ENCODE measurements at regions not wholly inside any gene's neighbourhood (a gene's known extent, or its start where the extent isn't known, plus 50 kb on each side); places are given as distances from the start of the nearest gene placed in this dataset.

DNA sequence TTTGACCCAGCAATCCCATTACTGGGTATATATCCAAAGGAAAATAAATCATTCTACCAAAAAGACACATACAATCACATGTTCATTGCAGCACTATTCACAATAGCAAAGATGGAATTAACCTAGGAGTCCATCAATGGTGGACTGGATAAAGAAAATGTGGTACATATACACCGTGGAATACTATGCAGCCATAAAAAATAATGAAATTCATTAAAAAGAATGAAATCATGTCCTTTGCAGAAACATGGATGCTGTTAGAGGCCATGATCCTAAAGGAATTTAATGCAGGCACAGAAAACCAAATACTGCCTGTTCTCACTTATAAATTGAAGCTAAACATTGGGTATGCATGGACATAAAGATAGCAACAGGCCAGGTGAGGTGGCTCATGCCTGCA lies 61.9 kb upstream of the BMP6 start:
- no peaks in the 10 kb centered on the region for H3K36me3 ChIP-seq (ENCODE audit: control insufficient read depth in 2 of 3, insufficient read depth in 3 of 3, low read length in 3 of 3)
- H3K4me3 ChIP-seq (ENCODE audit: low read length), result no peak overlapping the region
- DNase-seq (no peak), ATAC-seq (no peak)
- no peak overlapping the region for H3K4me3 Mint-ChIP-seq
- H3K36me3 Mint-ChIP-seq, result no peaks in the 10 kb centered on the region
- no peak overlapping the region for H3K27ac ChIP-seq (ENCODE audit: low read depth, low read length)
- H3K4me1 Mint-ChIP-seq, result no peaks in the 10 kb centered on the region
- no peak overlapping the region for H3K27ac Mint-ChIP-seq
- intact Hi-C loops (cut with micrococcal nuclease), result no loop called here
- H3K9me3 Mint-ChIP-seq, result no peaks in the 10 kb centered on the region
- no peaks in the 10 kb centered on the region for H3K4me1 ChIP-seq (ENCODE audit: control insufficient read depth in 2 of 2, insufficient read depth in 2 of 2, low read length in 2 of 2)
- no peaks in the 10 kb centered on the region for H3K27me3 ChIP-seq (ENCODE audit: control insufficient read depth in 2 of 2, insufficient read depth in 2 of 2, low read length in 2 of 2)
- no peaks in the 10 kb centered on the region for H3K9me3 ChIP-seq (ENCODE audit: control insufficient read depth in 2 of 3, low read length in 3 of 3)
- ChIA-PET CTCF (no interaction called here), POLR2A (no interaction called here)
- peaks cover 9 to 38% (median 23%) of the 10 kb centered on the region in 5 donors for H3K27me3 Mint-ChIP-seq

GRCh38 chr6:7668936-7669335 lies 57.0 kb upstream of the BMP6 start:
- no peaks in the 10 kb centered on the region for H3K27me3 ChIP-seq (ENCODE audit: control insufficient read depth in 2 of 2, insufficient read depth in 2 of 2, low read length in 2 of 2)
- intact Hi-C loops (cut with micrococcal nuclease), result no loop called here
- POLR2A ChIA-PET, result no interaction called here
- H3K9me3 ChIP-seq (ENCODE audit: control insufficient read depth in 2 of 3, low read length in 3 of 3), result no peaks in the 10 kb centered on the region
- peaks cover 5 to 23% (median 16%) of the 10 kb centered on the region in 5 donors for H3K27me3 Mint-ChIP-seq
- H3K4me3 ChIP-seq (ENCODE audit: low read length), result no peak overlapping the region
- H3K9me3 Mint-ChIP-seq, result no peaks in the 10 kb centered on the region
- no peaks in the 10 kb centered on the region for H3K4me1 Mint-ChIP-seq
- ATAC-seq (no peak), DNase-seq (no peak)
- no peaks in the 10 kb centered on the region for H3K36me3 Mint-ChIP-seq
- no peak overlapping the region for H3K4me3 Mint-ChIP-seq
- no peak overlapping the region for H3K27ac ChIP-seq (ENCODE audit: low read depth, low read length)
- no peak overlapping the region for H3K27ac Mint-ChIP-seq
- CTCF ChIA-PET, result no interaction called here
- no peaks in the 10 kb centered on the region for H3K36me3 ChIP-seq (ENCODE audit: control insufficient read depth in 2 of 3, insufficient read depth in 3 of 3, low read length in 3 of 3)
- H3K4me1 ChIP-seq (ENCODE audit: control insufficient read depth in 2 of 2, insufficient read depth in 2 of 2, low read length in 2 of 2), result no peaks in the 10 kb centered on the region

GRCh38 chr6:7669742-7670141 lies 56.2 kb upstream of the BMP6 start:
- ATAC-seq, result no peak

DNA sequence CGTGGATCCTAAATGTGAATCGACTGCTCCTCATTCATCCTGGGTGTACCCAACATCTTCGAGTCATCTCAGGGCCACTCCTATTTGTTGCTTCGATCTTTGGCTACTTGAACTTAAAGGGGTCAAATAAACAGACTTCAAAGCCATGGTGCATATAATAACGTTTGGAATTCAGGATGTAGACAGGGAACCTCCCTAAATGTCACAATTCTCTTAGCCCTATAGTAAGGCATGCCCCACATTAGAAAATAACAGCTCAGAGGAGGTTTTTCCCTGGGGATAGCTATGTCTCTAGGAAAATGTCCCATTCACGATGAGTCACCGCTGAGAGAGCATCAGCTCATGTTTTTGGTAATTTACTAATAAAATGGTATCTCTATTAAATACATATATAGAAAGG lies 54.8 kb upstream of the BMP6 start:
- POLR2A ChIA-PET, result no interaction called here
- CTCF ChIA-PET, result no interaction called here

More at GRCh38 chr6:7669742-7670141, 56.2 kb upstream of the BMP6 start:
- intact Hi-C loops (cut with micrococcal nuclease), result no loop called here
- peaks cover 5 to 20% (median 14%) of the 10 kb centered on the region in 5 donors for H3K27me3 Mint-ChIP-seq
- no peaks in the 10 kb centered on the region for H3K36me3 Mint-ChIP-seq
- H3K4me3 Mint-ChIP-seq, result no peak overlapping the region
- CTCF ChIA-PET, result no interaction called here
- no peaks in the 10 kb centered on the region for H3K9me3 Mint-ChIP-seq
- Histone ChIP-seq H3K36me3 (ENCODE audit: control insufficient read depth in 2 of 3, insufficient read depth in 3 of 3, low read length in 3 of 3) (no peaks in the 10 kb centered on the region), H3K27ac (ENCODE audit: low read depth, low read length) (no peak overlapping the region), H3K27me3 (ENCODE audit: control insufficient read depth in 2 of 2, insufficient read depth in 2 of 2, low read length in 2 of 2) (no peaks in the 10 kb centered on the region), H3K4me1 (ENCODE audit: control insufficient read depth in 2 of 2, insufficient read depth in 2 of 2, low read length in 2 of 2) (no peaks in the 10 kb centered on the region), H3K9me3 (ENCODE audit: control insufficient read depth in 2 of 3, low read length in 3 of 3) (no peaks in the 10 kb centered on the region), H3K4me3 (ENCODE audit: low read length) (no peak overlapping the region)
- POLR2A ChIA-PET, result no interaction called here
- DNase-seq, result no peak
- H3K4me1 Mint-ChIP-seq, result no peaks in the 10 kb centered on the region
- no peak overlapping the region for H3K27ac Mint-ChIP-seq

GRCh38 chr6:7671581-7671980 lies 54.3 kb upstream of the BMP6 start:
- ATAC-seq (no peak), DNase-seq (no peak)
- Mint-ChIP-seq H3K4me1 (no peaks in the 10 kb centered on the region), H3K4me3 (no peak overlapping the region), H3K9me3 (no peaks in the 10 kb centered on the region), H3K27ac (no peak overlapping the region), H3K27me3 (peaks cover 3 to 20% (median 15%) of the 10 kb centered on the region in 5 donors), H3K36me3 (no peaks in the 10 kb centered on the region)
- H3K9me3 ChIP-seq (ENCODE audit: control insufficient read depth in 2 of 3, low read length in 3 of 3), result no peaks in the 10 kb centered on the region
- ChIA-PET POLR2A (no interaction called here), CTCF (no interaction called here)
- no peak overlapping the region for H3K27ac ChIP-seq (ENCODE audit: low read depth, low read length)
- intact Hi-C loops (cut with micrococcal nuclease), result no loop called here
- H3K36me3 ChIP-seq (ENCODE audit: control insufficient read depth in 2 of 3, insufficient read depth in 3 of 3, low read length in 3 of 3), result no peaks in the 10 kb centered on the region
- no peak overlapping the region for H3K4me3 ChIP-seq (ENCODE audit: low read length)
- H3K27me3 ChIP-seq (ENCODE audit: control insufficient read depth in 2 of 2, insufficient read depth in 2 of 2, low read length in 2 of 2), result no peaks in the 10 kb centered on the region
- H3K4me1 ChIP-seq (ENCODE audit: control insufficient read depth in 2 of 2, insufficient read depth in 2 of 2, low read length in 2 of 2), result no peaks in the 10 kb centered on the region

More for the DNA sequence above, 54.8 kb upstream of the BMP6 start:
- Mint-ChIP-seq H3K9me3 (no peaks in the 10 kb centered on the region), H3K4me1 (no peaks in the 10 kb centered on the region), H3K4me3 (no peak overlapping the region), H3K36me3 (no peaks in the 10 kb centered on the region), H3K27me3 (peaks cover 3 to 20% (median 15%) of the 10 kb centered on the region in 5 donors), H3K27ac (no peak overlapping the region)
- H3K4me3 ChIP-seq (ENCODE audit: low read length), result no peak overlapping the region
- ATAC-seq, result no peak
- H3K27ac ChIP-seq (ENCODE audit: low read depth, low read length), result no peak overlapping the region
- H3K9me3 ChIP-seq (ENCODE audit: control insufficient read depth in 2 of 3, low read length in 3 of 3), result no peaks in the 10 kb centered on the region
- H3K36me3 ChIP-seq (ENCODE audit: control insufficient read depth in 2 of 3, insufficient read depth in 3 of 3, low read length in 3 of 3), result no peaks in the 10 kb centered on the region
- DNase-seq, result no peak
- no peaks in the 10 kb centered on the region for H3K4me1 ChIP-seq (ENCODE audit: control insufficient read depth in 2 of 2, insufficient read depth in 2 of 2, low read length in 2 of 2)
- no peaks in the 10 kb centered on the region for H3K27me3 ChIP-seq (ENCODE audit: control insufficient read depth in 2 of 2, insufficient read depth in 2 of 2, low read length in 2 of 2)
- intact Hi-C loops (cut with micrococcal nuclease), result no loop called here

DNA sequence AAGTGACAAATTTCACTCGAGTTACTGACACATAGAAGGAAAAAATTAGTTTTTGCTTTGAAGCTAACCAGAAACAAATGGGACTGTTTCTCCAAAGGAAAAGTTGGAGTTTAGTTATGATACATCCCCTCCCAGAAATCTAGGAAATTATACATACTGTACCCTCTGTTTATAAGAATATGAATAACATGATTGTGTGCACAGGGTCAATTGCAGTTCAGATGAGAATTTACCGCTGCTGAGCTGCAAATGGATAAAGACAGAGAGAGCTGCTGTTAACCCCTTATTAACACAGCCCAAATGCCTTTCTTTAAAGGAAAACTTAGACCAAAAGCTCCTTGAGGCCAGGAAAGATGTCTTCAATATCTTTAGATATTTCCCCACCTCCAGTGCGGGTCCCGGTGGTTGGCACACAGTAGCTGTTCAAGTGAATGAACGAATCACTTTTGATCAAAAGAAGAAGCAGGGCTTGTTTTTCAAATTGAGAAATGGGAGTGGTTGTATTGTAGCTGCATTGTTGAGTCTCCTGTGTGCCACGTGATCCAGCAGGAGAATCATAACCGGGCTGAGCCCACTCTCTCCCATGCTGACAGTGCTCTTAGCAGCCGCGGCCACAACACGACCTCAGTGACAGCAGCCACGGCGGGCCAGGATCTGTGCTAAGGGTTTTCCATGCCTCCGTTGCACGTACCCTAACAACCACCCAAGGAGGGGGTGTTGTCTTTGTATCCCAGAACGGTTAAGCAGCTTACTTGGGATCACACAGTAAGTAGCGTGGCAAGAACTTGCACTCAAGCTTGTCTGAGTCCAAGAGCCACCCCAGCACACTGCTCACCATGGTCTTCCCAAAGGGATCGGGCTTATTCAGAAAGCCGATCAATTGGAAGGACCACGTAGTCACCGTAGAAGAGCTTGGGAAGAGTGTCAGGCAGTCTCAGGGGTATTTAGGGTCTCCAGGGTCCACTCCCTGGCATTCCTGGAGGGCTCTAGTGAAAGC lies 53.5 kb upstream of the BMP6 start:
- CTCF ChIA-PET, result no interaction called here
- Mint-ChIP-seq H3K9me3 (no peaks in the 10 kb centered on the region), H3K4me1 (no peaks in the 10 kb centered on the region), H3K27me3 (peaks cover 3 to 20% (median 18%) of the 10 kb centered on the region in 5 donors), H3K4me3 (no peak overlapping the region), H3K36me3 (no peaks in the 10 kb centered on the region), H3K27ac (no peak overlapping the region)
- intact Hi-C loops (cut with micrococcal nuclease), result no loop called here
- no peak overlapping the region for H3K27ac ChIP-seq (ENCODE audit: low read depth, low read length)
- no peaks in the 10 kb centered on the region for H3K9me3 ChIP-seq (ENCODE audit: control insufficient read depth in 2 of 3, low read length in 3 of 3)
- ATAC-seq, result no peak
- POLR2A ChIA-PET, result no interaction called here
- DNase-seq, result no peak
- no peak overlapping the region for H3K4me3 ChIP-seq (ENCODE audit: low read length)
- no peaks in the 10 kb centered on the region for H3K4me1 ChIP-seq (ENCODE audit: control insufficient read depth in 2 of 2, insufficient read depth in 2 of 2, low read length in 2 of 2)
- no peaks in the 10 kb centered on the region for H3K27me3 ChIP-seq (ENCODE audit: control insufficient read depth in 2 of 2, insufficient read depth in 2 of 2, low read length in 2 of 2)
- H3K36me3 ChIP-seq (ENCODE audit: control insufficient read depth in 2 of 3, insufficient read depth in 3 of 3, low read length in 3 of 3), result no peaks in the 10 kb centered on the region

DNA sequence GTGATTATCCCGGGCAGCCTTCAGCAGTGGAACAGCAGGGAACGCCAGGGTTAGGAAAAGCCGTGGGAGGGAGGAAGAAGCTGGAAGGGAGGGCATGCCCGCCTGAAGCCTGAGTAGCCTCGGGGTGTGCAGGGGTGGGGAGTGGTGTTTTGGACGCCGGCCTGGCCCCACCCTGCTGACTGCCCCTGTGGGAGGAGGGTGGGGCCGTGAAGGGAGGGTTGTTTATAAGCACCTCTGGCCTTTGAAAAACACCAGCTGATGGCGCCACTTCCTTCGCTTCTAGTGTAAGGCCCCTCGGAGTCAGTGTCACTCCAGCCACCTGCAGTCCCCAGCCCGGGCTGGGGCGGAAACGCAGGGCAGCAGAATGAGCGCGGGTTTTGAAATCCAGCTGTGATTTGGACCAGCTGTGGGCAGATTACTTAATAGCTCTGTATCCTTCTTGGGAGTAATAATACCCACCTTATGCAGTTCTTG lies 52.8 kb upstream of the BMP6 start:
- ATAC-seq, result no peak
- no peaks in the 10 kb centered on the region for H3K9me3 Mint-ChIP-seq
- H3K4me3 Mint-ChIP-seq, result no peak overlapping the region
- no peaks in the 10 kb centered on the region for H3K36me3 Mint-ChIP-seq
- no peaks in the 10 kb centered on the region for H3K27me3 ChIP-seq (ENCODE audit: control insufficient read depth in 2 of 2, insufficient read depth in 2 of 2, low read length in 2 of 2)
- H3K4me1 ChIP-seq (ENCODE audit: control insufficient read depth in 2 of 2, insufficient read depth in 2 of 2, low read length in 2 of 2), result no peaks in the 10 kb centered on the region
- DNase-seq, result no peak
- H3K27me3 Mint-ChIP-seq, result peaks cover 4 to 25% (median 20%) of the 10 kb centered on the region in 5 donors
- no peak overlapping the region for H3K4me3 ChIP-seq (ENCODE audit: low read length)
- no peaks in the 10 kb centered on the region for H3K36me3 ChIP-seq (ENCODE audit: control insufficient read depth in 2 of 3, insufficient read depth in 3 of 3, low read length in 3 of 3)
- H3K4me1 Mint-ChIP-seq, result no peaks in the 10 kb centered on the region
- CTCF ChIA-PET, result no interaction called here
- no peak overlapping the region for H3K27ac Mint-ChIP-seq
- intact Hi-C loops (cut with micrococcal nuclease), result no loop called here
- POLR2A ChIA-PET, result no interaction called here
- H3K27ac ChIP-seq (ENCODE audit: low read depth, low read length), result no peak overlapping the region
- H3K9me3 ChIP-seq (ENCODE audit: control insufficient read depth in 2 of 3, low read length in 3 of 3), result no peaks in the 10 kb centered on the region
